SK-N-SH (cell line): ENCODE measurements at regions not wholly inside any gene's neighbourhood (a gene's known extent, or its start where the extent isn't known, plus 50 kb on each side); places are given as distances from the start of the nearest gene placed in this dataset.

ENCODE experiments used
- CTCF ChIP-seq: fragments of 200-600 bp; sonication (generic); IDR thresholded peaks from 2 replicates; pipeline ENCODE4 v1.6.1; 2017; ENCODE audit warnings: antibody characterized with exemption, mild to moderate bottlenecking, moderate library complexity
- EP300 ChIP-seq, 2 experiments: IDR thresholded peaks; 2 replicates each; pipeline versions ENCODE4 v1.4.0 to v1.6.1; 2012; ENCODE audit warnings: borderline replicate concordance in 1 of 2, low read depth in 1 of 2, low read length in 1 of 2

DNA sequence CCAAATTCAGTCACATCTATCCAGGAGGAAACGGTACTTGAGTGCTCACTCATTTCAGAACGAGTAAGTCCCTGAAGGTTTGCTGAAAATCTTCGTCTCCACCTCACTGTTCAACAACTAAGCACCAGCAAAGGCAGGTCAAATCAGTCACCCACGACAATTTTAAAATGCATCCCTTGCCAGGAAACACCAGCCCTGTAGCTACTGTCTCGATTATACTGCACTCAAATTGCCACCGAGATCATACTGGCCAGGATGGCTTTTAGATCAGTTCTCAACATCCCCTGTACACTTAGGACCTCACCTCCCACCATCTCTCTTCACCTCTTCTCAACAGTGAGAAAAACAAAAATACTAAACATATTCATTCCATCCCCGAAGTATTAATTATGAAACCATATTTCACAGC, 298.6 kb downstream of the AGTPBP1 start:
- TF ChIP-seq CTCF = no peak
- TF ChIP-seq EP300 (IDR thresholded peaks at IDR 0.05; ENCODE audit: borderline replicate concordance in 1 of 2, low read depth in 1 of 2, low read length in 1 of 2) = no peak
